ENCODE measurements at regions not wholly inside any gene's neighbourhood (a gene's known extent, or its start where the extent isn't known, plus 50 kb on each side); places are given as distances from the start of the nearest gene placed in this dataset.

- H3K27ac ChIP-seq (ENCODE audit: low read depth, low read length) = no peak overlapping the region
- no peaks in the 10 kb centered on the region for H3K4me1 ChIP-seq (ENCODE audit: control insufficient read depth in 1 of 2, insufficient read depth in 2 of 2, low read length in 2 of 2)
- H3K9ac ChIP-seq (ENCODE audit: low read depth in 1 of 2, low read length in 2 of 2) = no peak overlapping the region
- no peaks in the 10 kb centered on the region for H3K36me3 ChIP-seq (ENCODE audit: control insufficient read depth in 1 of 2, insufficient read depth in 2 of 2, low read length in 2 of 2)
- H3K4me3 ChIP-seq (ENCODE audit: low read depth in 1 of 2, low read length in 2 of 2) = no peak overlapping the region
- no peaks in the 10 kb centered on the region for H3K9me3 ChIP-seq (ENCODE audit: control insufficient read depth in 1 of 2, low read length in 2 of 2)
- no peaks in the 10 kb centered on the region for H3K27me3 ChIP-seq (ENCODE audit: control insufficient read depth in 1 of 2, insufficient read depth in 2 of 2, low read length in 2 of 2)
Measured at GRCh38 chr2:175630280-175631244, 371.5 kb downstream of the LNPK start.

- Histone ChIP-seq H3K4me3 (ENCODE audit: low read depth in 1 of 2, low read length in 2 of 2) (no peak overlapping the region), H3K27me3 (ENCODE audit: control insufficient read depth in 1 of 2, insufficient read depth in 2 of 2, low read length in 2 of 2) (no peaks in the 10 kb centered on the region), H3K9ac (ENCODE audit: low read depth in 1 of 2, low read length in 2 of 2) (no peak overlapping the region), H3K9me3 (ENCODE audit: control insufficient read depth in 1 of 2, low read length in 2 of 2) (no peaks in the 10 kb centered on the region), H3K36me3 (ENCODE audit: control insufficient read depth in 1 of 2, insufficient read depth in 2 of 2, low read length in 2 of 2) (no peaks in the 10 kb centered on the region), H3K4me1 (ENCODE audit: control insufficient read depth in 1 of 2, insufficient read depth in 2 of 2, low read length in 2 of 2) (no peaks in the 10 kb centered on the region), H3K27ac (ENCODE audit: low read depth, low read length) (no peak overlapping the region)
Measured at GRCh38 chr2:175628243-175628642, 373.8 kb downstream of the LNPK start.

- H3K27ac ChIP-seq (ENCODE audit: low read depth, low read length) = no peak overlapping the region
- H3K36me3 ChIP-seq (ENCODE audit: control insufficient read depth in 1 of 2, insufficient read depth in 2 of 2, low read length in 2 of 2) = no peaks in the 10 kb centered on the region
- H3K9me3 ChIP-seq (ENCODE audit: control insufficient read depth in 1 of 2, low read length in 2 of 2) = no peaks in the 10 kb centered on the region
- H3K27me3 ChIP-seq (ENCODE audit: control insufficient read depth in 1 of 2, insufficient read depth in 2 of 2, low read length in 2 of 2) = no peaks in the 10 kb centered on the region
- H3K4me1 ChIP-seq (ENCODE audit: control insufficient read depth in 1 of 2, insufficient read depth in 2 of 2, low read length in 2 of 2) = no peaks in the 10 kb centered on the region
- H3K9ac ChIP-seq (ENCODE audit: low read depth in 1 of 2, low read length in 2 of 2) = no peak overlapping the region
- H3K4me3 ChIP-seq (ENCODE audit: low read depth in 1 of 2, low read length in 2 of 2) = no peak overlapping the region
Measured at GRCh38 chr2:175627405-175627804, 374.7 kb downstream of the LNPK start.

- Histone ChIP-seq H3K27me3 (ENCODE audit: control insufficient read depth in 1 of 2, insufficient read depth in 2 of 2, low read length in 2 of 2) (no peaks in the 10 kb centered on the region), H3K9me3 (ENCODE audit: control insufficient read depth in 1 of 2, low read length in 2 of 2) (no peaks in the 10 kb centered on the region), H3K4me3 (ENCODE audit: low read depth in 1 of 2, low read length in 2 of 2) (no peak overlapping the region), H3K27ac (ENCODE audit: low read depth, low read length) (no peak overlapping the region), H3K36me3 (ENCODE audit: control insufficient read depth in 1 of 2, insufficient read depth in 2 of 2, low read length in 2 of 2) (no peaks in the 10 kb centered on the region), H3K9ac (ENCODE audit: low read depth in 1 of 2, low read length in 2 of 2) (no peak overlapping the region), H3K4me1 (ENCODE audit: control insufficient read depth in 1 of 2, insufficient read depth in 2 of 2, low read length in 2 of 2) (no peaks in the 10 kb centered on the region)
Measured at GRCh38 chr2:175626796-175627195, 375.3 kb downstream of the LNPK start.

GRCh38 chr2:175624785-175625184, 377.3 kb downstream of the LNPK start:
- no peaks in the 10 kb centered on the region for H3K27me3 ChIP-seq (ENCODE audit: control insufficient read depth in 1 of 2, insufficient read depth in 2 of 2, low read length in 2 of 2)

GRCh38 chr2:175624211-175624761, 377.8 kb downstream of the LNPK start:
- no peak overlapping the region for H3K9ac ChIP-seq (ENCODE audit: low read depth in 1 of 2, low read length in 2 of 2)
- peaks cover 0 to 10% of the 10 kb centered on the region in 2 donors for H3K4me1 ChIP-seq (ENCODE audit: control insufficient read depth in 1 of 2, insufficient read depth in 2 of 2, low read length in 2 of 2)
- H3K9me3 ChIP-seq (ENCODE audit: control insufficient read depth in 1 of 2, low read length in 2 of 2) = no peaks in the 10 kb centered on the region
- H3K4me3 ChIP-seq (ENCODE audit: low read depth in 1 of 2, low read length in 2 of 2) = no peak overlapping the region
- H3K27ac ChIP-seq (ENCODE audit: low read depth, low read length) = no peak overlapping the region
- no peaks in the 10 kb centered on the region for H3K36me3 ChIP-seq (ENCODE audit: control insufficient read depth in 1 of 2, insufficient read depth in 2 of 2, low read length in 2 of 2)
- H3K27me3 ChIP-seq (ENCODE audit: control insufficient read depth in 1 of 2, insufficient read depth in 2 of 2, low read length in 2 of 2) = no peaks in the 10 kb centered on the region

More at GRCh38 chr2:175624785-175625184, 377.3 kb downstream of the LNPK start:
- no peak overlapping the region for H3K27ac ChIP-seq (ENCODE audit: low read depth, low read length)
- H3K4me3 ChIP-seq (ENCODE audit: low read depth in 1 of 2, low read length in 2 of 2) = no peak overlapping the region
- no peaks in the 10 kb centered on the region for H3K9me3 ChIP-seq (ENCODE audit: control insufficient read depth in 1 of 2, low read length in 2 of 2)
- H3K4me1 ChIP-seq (ENCODE audit: control insufficient read depth in 1 of 2, insufficient read depth in 2 of 2, low read length in 2 of 2) = peaks cover 0 to 6% of the 10 kb centered on the region in 2 donors
- no peak overlapping the region for H3K9ac ChIP-seq (ENCODE audit: low read depth in 1 of 2, low read length in 2 of 2)
- no peaks in the 10 kb centered on the region for H3K36me3 ChIP-seq (ENCODE audit: control insufficient read depth in 1 of 2, insufficient read depth in 2 of 2, low read length in 2 of 2)

GRCh38 chr2:175621821-175622220, 380.2 kb downstream of the LNPK start:
- H3K9me3 ChIP-seq (ENCODE audit: control insufficient read depth in 1 of 2, low read length in 2 of 2) = no peaks in the 10 kb centered on the region
- no peak overlapping the region for H3K27ac ChIP-seq (ENCODE audit: low read depth, low read length)

GRCh38 chr2:175620106-175620505, 382.0 kb downstream of the LNPK start:
- Histone ChIP-seq H3K4me3 (ENCODE audit: low read depth in 1 of 2, low read length in 2 of 2) (no peak overlapping the region), H3K27me3 (ENCODE audit: control insufficient read depth in 1 of 2, insufficient read depth in 2 of 2, low read length in 2 of 2) (no peaks in the 10 kb centered on the region), H3K36me3 (ENCODE audit: control insufficient read depth in 1 of 2, insufficient read depth in 2 of 2, low read length in 2 of 2) (no peaks in the 10 kb centered on the region), H3K9ac (ENCODE audit: low read depth in 1 of 2, low read length in 2 of 2) (no peak overlapping the region), H3K27ac (ENCODE audit: low read depth, low read length) (no peak overlapping the region), H3K4me1 (ENCODE audit: control insufficient read depth in 1 of 2, insufficient read depth in 2 of 2, low read length in 2 of 2) (peaks cover 0 to 14% of the 10 kb centered on the region in 2 donors), H3K9me3 (ENCODE audit: control insufficient read depth in 1 of 2, low read length in 2 of 2) (no peaks in the 10 kb centered on the region)

More at GRCh38 chr2:175621821-175622220, 380.2 kb downstream of the LNPK start:
- no peak overlapping the region for H3K4me3 ChIP-seq (ENCODE audit: low read depth in 1 of 2, low read length in 2 of 2)
- no peak overlapping the region for H3K9ac ChIP-seq (ENCODE audit: low read depth in 1 of 2, low read length in 2 of 2)
- peaks cover 0 to 14% of the 10 kb centered on the region in 2 donors for H3K4me1 ChIP-seq (ENCODE audit: control insufficient read depth in 1 of 2, insufficient read depth in 2 of 2, low read length in 2 of 2)
- H3K27me3 ChIP-seq (ENCODE audit: control insufficient read depth in 1 of 2, insufficient read depth in 2 of 2, low read length in 2 of 2) = no peaks in the 10 kb centered on the region
- H3K36me3 ChIP-seq (ENCODE audit: control insufficient read depth in 1 of 2, insufficient read depth in 2 of 2, low read length in 2 of 2) = no peaks in the 10 kb centered on the region

GRCh38 chr2:175619179-175620045, 382.7 kb downstream of the LNPK start:
- Histone ChIP-seq H3K9ac (ENCODE audit: low read depth in 1 of 2, low read length in 2 of 2) (no peak overlapping the region), H3K4me1 (ENCODE audit: control insufficient read depth in 1 of 2, insufficient read depth in 2 of 2, low read length in 2 of 2) (peaks cover 0 to 14% of the 10 kb centered on the region in 2 donors), H3K36me3 (ENCODE audit: control insufficient read depth in 1 of 2, insufficient read depth in 2 of 2, low read length in 2 of 2) (no peaks in the 10 kb centered on the region), H3K27ac (ENCODE audit: low read depth, low read length) (no peak overlapping the region), H3K27me3 (ENCODE audit: control insufficient read depth in 1 of 2, insufficient read depth in 2 of 2, low read length in 2 of 2) (no peaks in the 10 kb centered on the region), H3K4me3 (ENCODE audit: low read depth in 1 of 2, low read length in 2 of 2) (no peak overlapping the region), H3K9me3 (ENCODE audit: control insufficient read depth in 1 of 2, low read length in 2 of 2) (no peaks in the 10 kb centered on the region)

- Histone ChIP-seq H3K27ac (ENCODE audit: low read depth, low read length) (no peak overlapping the region), H3K9me3 (ENCODE audit: control insufficient read depth in 1 of 2, low read length in 2 of 2) (no peaks in the 10 kb centered on the region), H3K9ac (ENCODE audit: low read depth in 1 of 2, low read length in 2 of 2) (no peak overlapping the region), H3K4me1 (ENCODE audit: control insufficient read depth in 1 of 2, insufficient read depth in 2 of 2, low read length in 2 of 2) (no peaks in the 10 kb centered on the region), H3K4me3 (ENCODE audit: low read depth in 1 of 2, low read length in 2 of 2) (no peak overlapping the region), H3K27me3 (ENCODE audit: control insufficient read depth in 1 of 2, insufficient read depth in 2 of 2, low read length in 2 of 2) (no peaks in the 10 kb centered on the region), H3K36me3 (ENCODE audit: control insufficient read depth in 1 of 2, insufficient read depth in 2 of 2, low read length in 2 of 2) (no peaks in the 10 kb centered on the region)
Measured at GRCh38 chr2:175612280-175612679, 389.8 kb downstream of the LNPK start.
